H1 (cell line): ENCODE measurements at regions not wholly inside any gene's neighbourhood (a gene's known extent, or its start where the extent isn't known, plus 50 kb on each side); places are given as distances from the start of the nearest gene placed in this dataset.

Experiments
- BRCA1 ChIP-seq: IDR thresholded peaks from 2 replicates; pipeline ENCODE4 v1.6.1; 2012; ENCODE audit warnings: low read depth, low read length, improper control_type of control experiment
- PHF8 ChIP-seq: fragments of 200-600 bp; sonication (generic); conservative IDR thresholded peaks from 2 replicates; pipeline ENCODE4 v1.7.1; 2012; ENCODE audit warnings: low read depth, mild to moderate bottlenecking, inconsistent platforms, low read length, moderate library complexity
- POLR2A ChIP-seq, 2 experiments: IDR thresholded peaks; 1 replicate in 1 of 2; 2 replicates in 1 of 2; pipeline ENCODE4 v1.6.1; 2011; ENCODE audit warnings: low read depth in 2 of 2, low read length in 2 of 2, mild to moderate bottlenecking in 2 of 2; ENCODE audit errors: control extremely low read depth in 1 of 2
- SRF ChIP-seq: IDR thresholded peaks from 2 replicates; pipeline ENCODE4 v1.6.1; 2011; ENCODE audit warnings: mild to moderate bottlenecking, low read depth, low read length, moderate library complexity
- TF ChIP-seq, protein P1 (sequence below): IDR thresholded peaks from 2 replicates; pipeline ENCODE4 v1.6.1; 2012; ENCODE audit warnings: low read length, inconsistent platforms

DNA sequence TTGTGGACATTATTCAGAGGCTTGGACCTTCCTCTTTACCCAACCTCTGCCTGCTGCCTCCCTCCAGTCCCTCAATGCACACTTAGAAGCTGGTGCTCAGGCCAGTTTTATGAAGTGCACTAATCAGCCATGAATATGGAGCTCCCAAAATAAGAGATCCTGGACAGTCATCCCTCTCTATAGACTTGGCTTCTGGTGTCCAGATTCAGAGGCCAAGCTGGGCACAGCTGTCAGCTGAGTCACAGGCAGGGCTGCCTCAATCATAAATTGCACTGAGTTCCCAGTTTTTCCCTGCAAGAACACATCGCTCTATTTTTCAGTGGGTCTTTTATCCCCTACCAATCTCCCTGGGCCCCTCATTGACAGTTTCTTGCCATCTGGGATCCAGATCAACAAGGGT is 161.7 kb upstream of the CADM1 start (continued):
- TF ChIP-seq, protein P1, sequence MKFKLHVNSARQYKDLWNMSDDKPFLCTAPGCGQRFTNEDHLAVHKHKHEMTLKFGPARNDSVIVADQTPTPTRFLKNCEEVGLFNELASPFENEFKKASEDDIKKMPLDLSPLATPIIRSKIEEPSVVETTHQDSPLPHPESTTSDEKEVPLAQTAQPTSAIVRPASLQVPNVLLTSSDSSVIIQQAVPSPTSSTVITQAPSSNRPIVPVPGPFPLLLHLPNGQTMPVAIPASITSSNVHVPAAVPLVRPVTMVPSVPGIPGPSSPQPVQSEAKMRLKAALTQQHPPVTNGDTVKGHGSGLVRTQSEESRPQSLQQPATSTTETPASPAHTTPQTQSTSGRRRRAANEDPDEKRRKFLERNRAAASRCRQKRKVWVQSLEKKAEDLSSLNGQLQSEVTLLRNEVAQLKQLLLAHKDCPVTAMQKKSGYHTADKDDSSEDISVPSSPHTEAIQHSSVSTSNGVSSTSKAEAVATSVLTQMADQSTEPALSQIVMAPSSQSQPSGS, result no peak
- TF ChIP-seq PHF8 (no peak), BRCA1 (no peak), SRF (no peak), POLR2A (IDR thresholded peaks at IDR 0.05; ENCODE audit: control extremely low read depth in 1 of 2, low read depth in 2 of 2, low read length in 2 of 2) (no peak)
